Endothelial cell of umbilical vein (primary cell): ENCODE measurements at regions not wholly inside any gene's neighbourhood (a gene's known extent, or its start where the extent isn't known, plus 50 kb on each side); places are given as distances from the start of the nearest gene placed in this dataset.

Source experiments
- EZH2 ChIP-seq: IDR thresholded peaks from 2 replicates; pipeline ENCODE4 v1.6.1; 2012; ENCODE audit warnings: borderline replicate concordance, low read depth, mild to moderate bottlenecking, moderate library complexity, low read length, inconsistent platforms; ENCODE audit not compliant: severe bottlenecking
- TF ChIP-seq, protein P1 (sequence below): IDR thresholded peaks from 2 replicates; pipeline ENCODE4 v1.6.1; 2011; ENCODE audit not compliant: insufficient read depth, insufficient read length

DNA sequence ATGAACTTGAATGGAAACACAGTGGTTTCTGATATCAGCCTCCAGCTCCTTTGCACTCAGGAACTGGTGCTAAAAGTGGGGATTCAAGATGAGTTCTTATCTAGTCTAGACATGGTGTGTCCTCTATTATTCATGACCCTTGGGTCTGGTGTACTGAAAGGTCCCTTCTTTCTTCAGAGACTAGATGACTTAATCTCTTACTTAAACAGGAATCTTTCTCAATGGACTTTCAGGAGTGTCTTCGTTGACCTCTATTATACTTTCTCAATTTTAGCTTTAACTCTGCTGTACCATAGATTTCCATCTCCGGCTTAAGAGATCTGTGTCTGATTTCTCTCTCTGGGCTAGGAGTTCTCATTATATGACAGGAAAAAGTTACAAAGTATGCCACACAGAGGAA lies 83.5 kb upstream of the INHBA start:
- TF ChIP-seq, protein P1, sequence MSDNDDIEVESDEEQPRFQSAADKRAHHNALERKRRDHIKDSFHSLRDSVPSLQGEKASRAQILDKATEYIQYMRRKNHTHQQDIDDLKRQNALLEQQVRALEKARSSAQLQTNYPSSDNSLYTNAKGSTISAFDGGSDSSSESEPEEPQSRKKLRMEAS = no peak
- TF ChIP-seq EZH2 = no peak
